ENCODE measurements at regions not wholly inside any gene's neighbourhood (a gene's known extent, or its start where the extent isn't known, plus 50 kb on each side); places are given as distances from the start of the nearest gene placed in this dataset.
A peak's percentile ranks its signal among the peaks of the same experiment; 100 is the strongest.
"Not testable (repeated sequence)": the region's sequence is repeated elsewhere in the genome, so short reads cannot be mapped to it uniquely, and the experiment has no call there.

DNA sequence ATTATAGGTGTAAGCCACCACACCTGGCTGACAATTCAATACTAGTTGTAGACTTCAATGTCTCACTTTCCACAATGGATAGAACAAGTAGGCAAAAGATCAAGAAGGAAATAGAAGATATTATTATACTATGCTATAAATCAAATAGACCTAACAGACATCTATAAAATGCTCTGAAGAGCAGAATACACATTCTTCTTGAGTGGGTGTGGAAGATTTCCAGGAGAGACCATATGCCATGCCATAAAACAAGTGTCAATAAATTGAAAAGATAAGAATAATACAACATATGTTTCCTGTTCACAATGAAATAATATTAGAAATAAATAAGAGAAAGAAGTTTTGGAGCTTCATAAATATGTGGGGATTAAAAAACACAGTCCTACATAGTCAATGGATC is 179.3 kb upstream of the AMOT start:
- intact Hi-C loops (cut with DNase I), result no loop called here
- DNase-seq, result no peak

DNA sequence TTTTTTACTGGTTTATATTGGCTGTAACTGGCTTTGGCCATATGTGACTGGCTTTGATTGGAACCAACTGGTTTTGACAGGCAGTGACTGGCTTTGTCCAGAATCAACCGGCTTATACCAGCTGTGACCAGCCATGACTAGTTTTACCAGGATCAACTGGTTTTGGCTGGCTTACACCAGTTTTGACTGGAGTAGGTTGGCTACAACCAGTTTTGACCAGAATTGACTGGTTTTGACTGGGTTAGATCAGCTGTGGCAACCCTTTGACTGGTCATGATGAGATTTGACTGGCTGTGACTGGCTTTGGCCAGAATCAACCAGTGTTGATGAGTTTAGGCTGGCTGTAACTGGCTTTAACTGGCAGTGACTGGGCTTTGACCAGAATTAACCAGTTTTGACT is 169.2 kb upstream of the AMOT start:
- DNase-seq, result no peak
- intact Hi-C loops (cut with DNase I), result no loop called here

GRCh38 chrX:113009029-113009428 is 168.4 kb upstream of the AMOT start:
- no peak for DNase-seq
- intact Hi-C loops (cut with DNase I), result no loop called here

GRCh38 chrX:113001836-113002235 is 161.2 kb upstream of the AMOT start:
- intact Hi-C loops (cut with DNase I), result no loop called here
- DNase-seq, result no peak

- intact Hi-C loops (cut with DNase I), result no loop called here
- no peak for DNase-seq
Measured at GRCh38 chrX:112997991-112998390, 157.4 kb upstream of the AMOT start.

DNA sequence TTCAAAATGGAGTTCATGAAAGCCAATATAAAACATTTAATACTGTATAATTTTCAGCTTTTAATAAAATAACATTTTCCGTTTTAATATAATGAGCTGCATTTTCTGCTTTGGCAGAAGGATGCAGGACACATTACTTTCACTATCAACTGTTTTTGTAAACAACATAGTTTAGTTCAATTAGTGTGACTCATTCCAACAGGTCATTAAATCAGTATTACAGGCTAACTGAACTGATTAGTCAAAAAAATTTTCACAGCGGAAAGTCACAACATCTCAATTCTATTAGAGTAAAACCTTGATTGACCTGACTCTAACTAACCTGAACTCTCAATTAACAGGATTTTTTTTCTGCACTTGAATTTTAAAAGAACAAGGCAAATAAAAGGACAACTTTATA is 151.2 kb upstream of the AMOT start:
- intact Hi-C loops (cut with DNase I), result no loop called here

DNA sequence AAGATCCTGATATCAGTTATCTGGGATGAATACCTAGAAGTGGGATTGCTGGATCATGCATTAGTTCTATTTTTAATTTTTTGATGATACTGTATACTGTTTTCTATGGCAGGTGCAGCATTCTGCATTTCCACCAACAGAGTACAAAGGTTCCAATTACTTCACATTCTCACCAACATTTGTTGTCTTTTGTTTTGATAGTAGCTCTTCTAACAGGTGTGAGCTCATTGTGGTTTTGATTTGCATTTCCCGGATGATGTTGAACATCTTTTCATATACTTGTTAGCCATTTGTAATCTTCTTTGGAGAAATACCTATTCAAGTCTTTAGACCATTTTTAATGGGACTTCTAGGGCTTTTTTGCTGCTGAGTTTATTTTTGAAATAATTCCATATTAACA is 139.2 kb upstream of the AMOT start:
- DNase-seq, result no peak
- intact Hi-C loops (cut with DNase I), result no loop called here

More for the DNA sequence above, 151.2 kb upstream of the AMOT start:
- DNase-seq, result no peak

GRCh38 chrX:112968351-112969133 is 127.9 kb upstream of the AMOT start:
- DNase-seq, result no peak
- intact Hi-C loops (cut with DNase I), result no loop called here

- intact Hi-C loops (cut with DNase I), result no loop called here
- no peak for DNase-seq
Measured at GRCh38 chrX:112967903-112968302, 127.3 kb upstream of the AMOT start.

DNA sequence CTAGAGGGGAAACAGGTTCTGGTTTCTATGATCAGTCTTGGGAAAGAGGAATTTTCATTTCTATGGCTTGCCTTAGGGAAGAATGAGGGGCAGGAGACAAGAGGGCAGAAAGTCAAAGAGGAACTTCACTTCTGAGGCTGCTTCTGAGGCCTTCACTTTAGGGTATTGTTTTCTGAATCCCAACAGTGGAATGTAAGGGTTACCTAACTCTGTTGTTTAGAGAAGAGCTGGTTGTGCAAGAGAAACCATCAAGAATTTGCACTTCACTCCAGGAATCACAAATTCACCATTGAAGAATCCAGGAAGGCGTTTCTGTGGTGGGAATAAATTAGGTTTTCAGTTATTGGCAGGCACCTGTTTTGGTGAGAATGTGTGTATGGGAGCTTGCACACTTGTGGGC is 126.7 kb upstream of the AMOT start:
- intact Hi-C loops (cut with DNase I), result no loop called here
- DNase-seq, result no peak

GRCh38 chrX:112961981-112962380 is 121.3 kb upstream of the AMOT start:
- no peak for DNase-seq
- intact Hi-C loops (cut with DNase I), result no loop called here

GRCh38 chrX:112947981-112948615 is 107.5 kb upstream of the AMOT start:
- intact Hi-C loops (cut with DNase I), result no loop called here
- DNase-seq, result no peak

- no peak for DNase-seq
- intact Hi-C loops (cut with DNase I), result no loop called here
Measured at GRCh38 chrX:112946227-112946626, 105.6 kb upstream of the AMOT start.

DNA sequence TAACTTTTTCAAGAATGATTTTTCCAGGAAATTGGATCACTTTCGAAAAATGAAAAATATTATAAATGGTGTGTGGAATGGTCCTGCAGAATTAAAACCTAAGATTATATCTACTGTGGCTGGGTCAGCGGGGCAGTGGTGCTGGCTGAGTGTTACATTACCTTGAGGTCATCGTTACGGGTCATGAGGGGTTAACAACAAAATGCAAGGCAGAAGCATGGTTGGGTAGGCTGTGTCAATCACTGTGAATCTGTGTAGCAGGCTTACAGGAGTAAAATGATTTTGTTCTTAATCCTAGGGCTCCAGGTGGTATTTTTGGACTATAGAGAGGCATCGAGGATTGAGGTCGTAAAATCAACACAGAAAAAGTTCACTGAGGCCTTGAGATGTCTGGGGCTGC is 105.2 kb upstream of the AMOT start:
- DNase-seq, result no peak
- intact Hi-C loops (cut with DNase I), result no loop called here

GRCh38 chrX:112941209-112941837 is 100.7 kb upstream of the AMOT start:
- intact Hi-C loops (cut with DNase I), result no loop called here

DNA sequence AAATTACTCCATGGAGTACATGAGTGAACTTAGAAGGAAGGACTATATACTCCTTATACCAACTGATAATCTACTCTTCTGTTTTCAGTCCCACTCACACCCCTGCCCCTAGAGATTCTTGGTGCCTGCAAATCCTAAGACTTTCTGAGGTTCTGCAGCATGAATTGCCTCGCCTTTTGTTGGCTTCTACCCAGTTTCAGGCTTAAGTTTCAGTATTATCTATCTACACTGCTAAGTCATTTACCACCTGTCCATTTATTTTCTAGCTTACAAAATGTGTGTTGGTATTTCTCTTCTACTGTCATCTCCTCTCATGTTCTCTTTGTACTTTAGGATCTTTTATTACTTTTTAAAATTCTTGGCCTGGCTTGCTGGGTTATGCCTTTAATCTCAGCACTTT is 94.4 kb upstream of the AMOT start:
- DNase-seq, result no peak
- intact Hi-C loops (cut with DNase I), result no loop called here

More at GRCh38 chrX:112941209-112941837, 100.7 kb upstream of the AMOT start:
- peak in 2 of 42 donors; percentile 0 to 15 for DNase-seq

DNA sequence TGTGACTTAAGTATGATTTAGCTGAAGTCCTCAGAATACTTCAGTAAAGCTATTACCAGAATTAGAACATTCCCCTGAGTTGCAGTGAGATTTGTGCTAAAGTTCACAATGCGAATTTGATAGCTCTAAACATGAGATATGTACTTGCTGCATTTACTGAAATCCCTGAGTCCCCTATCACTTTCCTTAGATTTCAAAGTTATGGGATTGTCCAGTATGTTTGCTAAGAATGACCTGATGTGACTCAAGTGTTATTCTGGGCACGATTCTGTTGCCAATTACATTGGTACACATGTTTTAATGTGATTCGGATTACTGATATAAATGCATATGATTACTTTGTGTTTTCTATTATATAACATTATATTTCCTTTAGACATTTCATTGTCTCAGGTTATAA is 91.3 kb upstream of the AMOT start:
- no peak for DNase-seq
- intact Hi-C loops (cut with DNase I), result no loop called here

DNA sequence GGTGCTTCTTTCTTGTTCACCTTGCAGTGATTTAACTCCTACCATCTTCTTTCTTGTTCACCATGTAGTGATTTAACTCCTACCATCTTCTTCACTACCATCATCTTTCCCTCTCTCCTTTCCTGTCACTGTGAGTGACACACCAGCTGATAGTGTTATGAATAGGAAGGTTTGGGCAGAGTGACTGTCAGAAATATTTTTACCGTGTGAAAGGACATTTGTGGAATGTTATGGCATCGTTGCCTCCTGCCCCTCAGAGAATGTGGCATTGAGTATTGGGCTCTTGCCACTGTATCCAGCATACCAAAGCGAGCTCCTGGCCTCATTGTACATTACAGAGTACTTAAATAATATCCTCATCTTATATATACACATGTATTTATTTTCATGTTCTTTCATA is 90.8 kb upstream of the AMOT start:
- no peak for DNase-seq
- intact Hi-C loops (cut with DNase I), result no loop called here

DNA sequence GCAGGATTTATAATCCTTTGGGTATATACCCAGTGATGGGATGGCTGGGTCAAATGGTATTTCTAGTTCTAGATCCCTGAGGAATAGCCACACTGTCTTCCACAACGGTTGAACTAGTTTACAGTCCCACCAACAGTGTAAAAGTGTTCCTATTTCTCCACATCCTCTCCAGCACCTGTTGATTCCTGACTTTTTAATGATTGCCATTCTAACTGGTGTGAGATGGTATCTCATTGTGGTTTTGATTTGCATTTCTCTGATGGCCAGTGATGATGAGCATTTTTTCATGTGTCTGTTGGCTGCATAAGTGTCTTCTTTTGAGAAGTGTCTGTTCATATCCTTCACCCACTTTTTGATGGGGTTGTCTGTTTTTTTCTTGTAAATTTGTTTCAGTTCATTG is 82.8 kb upstream of the AMOT start:
- DNase-seq; intact Hi-C loops (cut with DNase I): not testable (repeated sequence)

GRCh38 chrX:112913807-112914206 is 73.2 kb upstream of the AMOT start:
- no peak for DNase-seq
- intact Hi-C loops (cut with DNase I), result no loop called here

DNA sequence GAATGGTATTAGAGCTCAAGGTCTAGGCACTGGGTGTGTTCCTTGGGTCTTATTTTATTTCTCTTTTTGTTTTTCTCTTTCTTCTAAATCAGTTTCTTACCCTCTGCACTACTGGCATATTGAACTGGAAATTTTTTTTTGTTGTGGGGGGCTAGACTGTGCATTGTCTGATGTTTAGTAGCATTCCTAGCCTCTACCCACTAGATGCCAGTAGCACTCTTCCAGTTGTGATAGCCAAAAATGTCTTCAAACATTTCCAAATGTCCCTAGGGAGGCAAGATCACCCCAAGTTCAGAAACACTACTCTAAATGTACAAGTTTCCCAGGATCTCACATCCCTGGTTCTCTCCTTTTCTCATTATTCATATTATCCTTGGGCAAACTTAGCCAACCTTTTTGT is 69.8 kb upstream of the AMOT start:
- intact Hi-C loops (cut with DNase I), result no loop called here
- DNase-seq, result no peak

Measured in head of caudate nucleus (tissue), 42 donors.